NCI-H748 treated with DMSO at 0.1 percent for 48 hours (cell line): ENCODE measurements at regions not wholly inside any gene's neighbourhood (a gene's known extent, or its start where the extent isn't known, plus 50 kb on each side); places are given as distances from the start of the nearest gene placed in this dataset.

Experiments used
- DNase-seq: peaks from one replicate; lab custom pipeline; 2025; lab: John Stamatoyannopoulos, UW

GRCh38 chr15:72965671-72966070 lies 86.6 kb upstream of the NEO1 start:
- DNase-seq, result no peak

- DNase-seq, result no peak
Measured at GRCh38 chr15:72964542-72964941, 87.7 kb upstream of the NEO1 start.

GRCh38 chr15:72964135-72964534 lies 88.1 kb upstream of the NEO1 start:
- DNase-seq, result no peak

GRCh38 chr15:72962054-72962702 lies 90.1 kb upstream of the NEO1 start:
- no peak for DNase-seq

- no peak for DNase-seq
Measured at GRCh38 chr15:72961346-72961745, 90.9 kb upstream of the NEO1 start.

- DNase-seq, result no peak
Measured at GRCh38 chr15:72958634-72959033, 93.6 kb upstream of the NEO1 start.

- DNase-seq, result no peak
Measured at GRCh38 chr15:72953306-72953705, 99.0 kb upstream of the NEO1 start.

- no peak for DNase-seq
Measured at GRCh38 chr15:72952151-72952550, 100.1 kb upstream of the NEO1 start.

- DNase-seq, result no peak
Measured at GRCh38 chr15:72948662-72949061, 103.6 kb upstream of the NEO1 start.

- DNase-seq, result no peak
Measured at GRCh38 chr15:72947709-72948108, 104.6 kb upstream of the NEO1 start.

GRCh38 chr15:72944565-72944964 lies 107.7 kb upstream of the NEO1 start:
- DNase-seq, result no peak

- no peak for DNase-seq
Measured at GRCh38 chr15:72940229-72940622, 112.0 kb upstream of the NEO1 start.

- DNase-seq, result no peak
Measured at GRCh38 chr15:72939514-72940228, 112.6 kb upstream of the NEO1 start.

- DNase-seq, result no peak
Measured at GRCh38 chr15:72936691-72937679, 115.3 kb upstream of the NEO1 start.

- no peak for DNase-seq
Measured at GRCh38 chr15:72936237-72936636, 116.0 kb upstream of the NEO1 start.

- DNase-seq, result no peak
Measured at GRCh38 chr15:72935521-72935920, 116.7 kb upstream of the NEO1 start.

- no peak for DNase-seq
Measured at GRCh38 chr15:72934921-72935320, 117.3 kb upstream of the NEO1 start.

- no peak for DNase-seq
Measured at GRCh38 chr15:72933976-72934375, 118.3 kb upstream of the NEO1 start.

- DNase-seq, result no peak
Measured at GRCh38 chr15:72932472-72932871, 119.8 kb upstream of the NEO1 start.

- DNase-seq, result no peak
Measured at GRCh38 chr15:72927451-72927850, 124.8 kb upstream of the NEO1 start.

- no peak for DNase-seq
Measured at GRCh38 chr15:72925661-72926060, 126.6 kb upstream of the NEO1 start.

- DNase-seq, result no peak
Measured at GRCh38 chr15:72923289-72923688, 129.0 kb upstream of the NEO1 start.

GRCh38 chr15:72920551-72920950 lies 131.7 kb upstream of the NEO1 start:
- no peak for DNase-seq
